ENCODE measurements at regions not wholly inside any gene's neighbourhood (a gene's known extent, or its start where the extent isn't known, plus 50 kb on each side); places are given as distances from the start of the nearest gene placed in this dataset.

DNA sequence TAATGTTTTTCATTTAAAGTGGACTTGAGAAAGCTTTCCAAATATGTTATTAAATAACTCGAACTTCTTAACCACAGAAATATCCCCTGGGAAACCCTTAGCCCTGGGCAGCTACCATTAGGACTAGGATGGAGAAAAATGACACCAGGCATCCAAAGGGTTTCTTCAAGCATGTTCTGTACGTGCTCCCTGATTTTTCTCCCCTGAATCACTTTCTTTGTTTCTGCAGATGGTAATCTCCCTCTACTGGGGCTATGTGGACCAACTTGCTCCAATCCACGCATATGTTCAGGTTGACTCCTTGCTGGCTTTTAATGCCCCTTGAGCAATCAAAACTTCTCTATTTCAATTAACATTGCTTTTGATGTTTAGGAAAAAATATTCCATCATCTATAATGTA, 312.7 kb upstream of the C1orf87 start:
- Histone ChIP-seq H3K36me3 (ENCODE audit: insufficient read depth) (no peaks in the 10 kb centered on the region), H3K4me2 (no peak overlapping the region), H3K9ac (no peak overlapping the region), H3K4me1 (ENCODE audit: low read depth, poor library complexity, severe bottlenecking) (no peaks in the 10 kb centered on the region), H4K20me1 (ENCODE audit: insufficient read depth) (no peaks in the 10 kb centered on the region), H3K27ac (no peak overlapping the region), H3K4me3 (IDR thresholded peaks at IDR 0.05; ENCODE audit: insufficient read depth, low read depth, low read length) (no peak overlapping the region), H3K79me2 (ENCODE audit: insufficient read depth, low read depth) (no peaks in the 10 kb centered on the region), H3K27me3 (ENCODE audit: insufficient read depth, low read depth) (no peaks in the 10 kb centered on the region), H2AFZ (ENCODE audit: low read depth) (no peak overlapping the region)
- TF ChIP-seq, protein P1, sequence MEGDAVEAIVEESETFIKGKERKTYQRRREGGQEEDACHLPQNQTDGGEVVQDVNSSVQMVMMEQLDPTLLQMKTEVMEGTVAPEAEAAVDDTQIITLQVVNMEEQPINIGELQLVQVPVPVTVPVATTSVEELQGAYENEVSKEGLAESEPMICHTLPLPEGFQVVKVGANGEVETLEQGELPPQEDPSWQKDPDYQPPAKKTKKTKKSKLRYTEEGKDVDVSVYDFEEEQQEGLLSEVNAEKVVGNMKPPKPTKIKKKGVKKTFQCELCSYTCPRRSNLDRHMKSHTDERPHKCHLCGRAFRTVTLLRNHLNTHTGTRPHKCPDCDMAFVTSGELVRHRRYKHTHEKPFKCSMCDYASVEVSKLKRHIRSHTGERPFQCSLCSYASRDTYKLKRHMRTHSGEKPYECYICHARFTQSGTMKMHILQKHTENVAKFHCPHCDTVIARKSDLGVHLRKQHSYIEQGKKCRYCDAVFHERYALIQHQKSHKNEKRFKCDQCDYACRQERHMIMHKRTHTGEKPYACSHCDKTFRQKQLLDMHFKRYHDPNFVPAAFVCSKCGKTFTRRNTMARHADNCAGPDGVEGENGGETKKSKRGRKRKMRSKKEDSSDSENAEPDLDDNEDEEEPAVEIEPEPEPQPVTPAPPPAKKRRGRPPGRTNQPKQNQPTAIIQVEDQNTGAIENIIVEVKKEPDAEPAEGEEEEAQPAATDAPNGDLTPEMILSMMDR (conservative IDR thresholded peaks at IDR 0.05; ENCODE audit: low read depth, low read length): no peak

DNA sequence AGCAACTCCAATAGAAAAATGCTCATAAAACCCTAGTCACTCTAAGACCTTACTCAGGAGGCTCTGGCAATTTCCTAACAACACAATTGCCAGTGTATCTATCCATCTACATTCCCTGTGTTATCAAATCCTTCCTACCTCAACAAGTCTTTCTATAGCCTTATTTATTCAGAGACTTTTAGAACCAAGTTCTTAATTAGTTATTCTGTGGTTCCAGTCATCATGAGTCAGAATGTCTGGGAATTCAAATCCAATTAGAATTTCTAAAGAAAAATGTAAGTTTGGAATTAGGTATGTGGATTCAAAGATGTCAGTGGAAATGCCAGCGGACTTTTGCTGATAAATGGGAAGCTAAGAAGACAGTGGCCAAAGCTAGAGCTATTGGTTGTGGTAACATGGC, 302.6 kb upstream of the C1orf87 start:
- Histone ChIP-seq H3K27me3 (ENCODE audit: insufficient read depth, low read depth) (no peaks in the 10 kb centered on the region), H3K27ac (no peak overlapping the region), H3K4me1 (ENCODE audit: low read depth, poor library complexity, severe bottlenecking) (no peaks in the 10 kb centered on the region)

DNA sequence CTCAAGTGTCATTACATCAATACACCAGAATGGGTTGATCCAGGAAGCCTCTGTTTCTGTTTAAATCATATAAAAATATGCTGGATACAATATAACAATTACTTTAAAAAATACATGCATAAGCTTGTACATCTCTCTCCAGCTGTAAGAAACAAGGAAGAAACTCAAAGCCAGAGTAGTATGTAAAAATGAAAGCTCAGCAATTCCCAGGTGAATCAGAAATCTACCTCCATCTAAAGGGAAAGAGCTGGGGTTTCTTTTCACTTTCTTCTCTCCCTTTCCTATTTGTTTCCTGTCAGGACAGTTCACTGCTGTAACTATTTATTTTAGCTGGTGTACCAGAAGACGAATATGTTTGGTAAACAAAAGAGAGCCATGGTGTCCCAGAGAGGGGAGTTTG, 301.0 kb upstream of the C1orf87 start:
- H3K36me3 ChIP-seq (ENCODE audit: insufficient read depth): no peaks in the 10 kb centered on the region
- no peak overlapping the region for H3K4me2 ChIP-seq
- no peak overlapping the region for H3K27ac ChIP-seq
- H3K4me3 ChIP-seq (IDR thresholded peaks at IDR 0.05; ENCODE audit: insufficient read depth, low read depth, low read length): no peak overlapping the region
- no peak overlapping the region for H3K9ac ChIP-seq
- H3K79me2 ChIP-seq (ENCODE audit: insufficient read depth, low read depth): no peaks in the 10 kb centered on the region
- no peaks in the 10 kb centered on the region for H3K27me3 ChIP-seq (ENCODE audit: insufficient read depth, low read depth)
- no peak overlapping the region for H2AFZ ChIP-seq (ENCODE audit: low read depth)
- TF ChIP-seq, protein P1 (conservative IDR thresholded peaks at IDR 0.05; ENCODE audit: low read depth, low read length): no peak
- H3K4me1 ChIP-seq (ENCODE audit: low read depth, poor library complexity, severe bottlenecking): no peaks in the 10 kb centered on the region
- no peaks in the 10 kb centered on the region for H4K20me1 ChIP-seq (ENCODE audit: insufficient read depth)

More for the DNA sequence above, 302.6 kb upstream of the C1orf87 start:
- Histone ChIP-seq H3K4me3 (IDR thresholded peaks at IDR 0.05; ENCODE audit: insufficient read depth, low read depth, low read length) (no peak overlapping the region), H3K79me2 (ENCODE audit: insufficient read depth, low read depth) (no peaks in the 10 kb centered on the region), H3K36me3 (ENCODE audit: insufficient read depth) (no peaks in the 10 kb centered on the region), H2AFZ (ENCODE audit: low read depth) (no peak overlapping the region), H3K9ac (no peak overlapping the region), H4K20me1 (ENCODE audit: insufficient read depth) (no peaks in the 10 kb centered on the region), H3K4me2 (no peak overlapping the region)
- TF ChIP-seq, protein P1 (conservative IDR thresholded peaks at IDR 0.05; ENCODE audit: low read depth, low read length): no peak

DNA sequence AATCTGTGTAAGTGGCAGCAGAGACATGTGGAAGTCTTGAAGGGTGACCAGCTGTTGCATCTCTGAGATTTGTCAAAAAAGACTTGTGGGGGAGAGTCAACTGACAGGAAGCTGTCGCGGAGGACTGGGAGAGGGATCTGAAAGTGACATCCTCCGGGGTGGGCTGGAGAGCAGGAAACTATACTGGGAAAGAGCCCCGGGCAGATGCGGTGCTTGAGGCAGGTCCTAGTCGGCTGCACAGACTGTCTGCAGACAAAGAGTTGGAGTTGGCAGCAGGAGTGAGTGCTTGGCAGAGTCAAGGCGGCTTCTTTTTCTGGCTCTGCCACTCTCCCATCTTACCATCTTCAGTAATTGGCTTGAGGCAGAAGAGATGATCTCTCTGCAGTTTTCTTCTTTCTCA, 294.0 kb upstream of the C1orf87 start:
- H3K4me2 ChIP-seq: no peak overlapping the region

More for the DNA sequence above, 294.0 kb upstream of the C1orf87 start:
- no peaks in the 10 kb centered on the region for H4K20me1 ChIP-seq (ENCODE audit: insufficient read depth)
- no peak overlapping the region for H3K27ac ChIP-seq
- no peaks in the 10 kb centered on the region for H3K79me2 ChIP-seq (ENCODE audit: insufficient read depth, low read depth)
- no peak overlapping the region for H2AFZ ChIP-seq (ENCODE audit: low read depth)
- no peaks in the 10 kb centered on the region for H3K27me3 ChIP-seq (ENCODE audit: insufficient read depth, low read depth)
- no peaks in the 10 kb centered on the region for H3K4me1 ChIP-seq (ENCODE audit: low read depth, poor library complexity, severe bottlenecking)
- no peak overlapping the region for H3K4me3 ChIP-seq (IDR thresholded peaks at IDR 0.05; ENCODE audit: insufficient read depth, low read depth, low read length)
- H3K9ac ChIP-seq: no peak overlapping the region
- TF ChIP-seq, protein P1 (conservative IDR thresholded peaks at IDR 0.05; ENCODE audit: low read depth, low read length): no peak
- H3K36me3 ChIP-seq (ENCODE audit: insufficient read depth): no peaks in the 10 kb centered on the region
